ENCODE measurements at regions not wholly inside any gene's neighbourhood (a gene's known extent, or its start where the extent isn't known, plus 50 kb on each side); places are given as distances from the start of the nearest gene placed in this dataset.

- H3K27me3 ChIP-seq: no peaks in the 10 kb centered on the region
- no peaks in the 10 kb centered on the region for H3K36me3 ChIP-seq
- no peaks in the 10 kb centered on the region for H3K4me1 ChIP-seq (ENCODE audit: insufficient read depth)
- no peaks in the 10 kb centered on the region for H3K9me3 ChIP-seq
- DNase-seq: no peak
- WGBS, 3 donors: 58 to 73% (median 71%) methylated on average over 1 of the region's 1 CpG
- H3K27ac ChIP-seq: no peak overlapping the region
- no peak for TF ChIP-seq POLR2A (IDR thresholded peaks at IDR 0.05)
- TF ChIP-seq EP300 (IDR thresholded peaks at IDR 0.05): no peak
- TF ChIP-seq CTCF (IDR thresholded peaks at IDR 0.05): no peak
- no peak overlapping the region for H3K4me3 ChIP-seq
- intact Hi-C loops (cut with DNase I): no loop called here
These were observed 256.0 kb upstream of the LYPLAL1 start for GRCh38 chr1:218917656-218918055.

GRCh38 chr1:218925777-218926176 is 247.9 kb upstream of the LYPLAL1 start:
- intact Hi-C loops (cut with DNase I): no loop called here

GRCh38 chr1:218926631-218927030 is 247.0 kb upstream of the LYPLAL1 start:
- H3K27ac ChIP-seq: no peak overlapping the region
- intact Hi-C loops (cut with DNase I): no loop called here
- no peaks in the 10 kb centered on the region for H3K4me1 ChIP-seq (ENCODE audit: insufficient read depth)
- H3K27me3 ChIP-seq: no peaks in the 10 kb centered on the region
- H3K4me3 ChIP-seq: no peak overlapping the region
- no peak for DNase-seq
- 75 to 98% (median 92%) methylated on average over 2 of the region's 2 CpGs for WGBS, 3 donors
- H3K36me3 ChIP-seq: no peaks in the 10 kb centered on the region
- no peaks in the 10 kb centered on the region for H3K9me3 ChIP-seq
- no peak for TF ChIP-seq CTCF (IDR thresholded peaks at IDR 0.05)
- no peak for TF ChIP-seq POLR2A (IDR thresholded peaks at IDR 0.05)
- no peak for TF ChIP-seq EP300 (IDR thresholded peaks at IDR 0.05)

More at GRCh38 chr1:218925777-218926176, 247.9 kb upstream of the LYPLAL1 start:
- Histone ChIP-seq H3K9me3 (no peaks in the 10 kb centered on the region), H3K36me3 (no peaks in the 10 kb centered on the region), H3K27ac (no peak overlapping the region), H3K27me3 (no peaks in the 10 kb centered on the region), H3K4me3 (no peak overlapping the region), H3K4me1 (ENCODE audit: insufficient read depth) (no peaks in the 10 kb centered on the region)
- DNase-seq: no peak
- TF ChIP-seq POLR2A (IDR thresholded peaks at IDR 0.05) (no peak), CTCF (IDR thresholded peaks at IDR 0.05) (no peak), EP300 (IDR thresholded peaks at IDR 0.05) (no peak)
- 95 to 97% (median 96%) methylated on average over 2 of the region's 2 CpGs for WGBS, 3 donors

GRCh38 chr1:218930000-218930399 is 243.7 kb upstream of the LYPLAL1 start:
- TF ChIP-seq CTCF (IDR thresholded peaks at IDR 0.05) (no peak), POLR2A (IDR thresholded peaks at IDR 0.05) (no peak), EP300 (IDR thresholded peaks at IDR 0.05) (no peak)
- Histone ChIP-seq H3K27me3 (no peaks in the 10 kb centered on the region), H3K4me1 (ENCODE audit: insufficient read depth) (no peaks in the 10 kb centered on the region), H3K4me3 (no peak overlapping the region), H3K36me3 (no peaks in the 10 kb centered on the region), H3K27ac (no peak overlapping the region), H3K9me3 (no peaks in the 10 kb centered on the region)
- intact Hi-C loops (cut with DNase I): no loop called here
- 78 to 89% (median 83%) methylated on average over 3 of the region's 3 CpGs for WGBS, 3 donors
- DNase-seq: no peak

Data from ovary (tissue), 7 donors.